Prostate gland (tissue), 2 donors: ENCODE measurements at regions not wholly inside any gene's neighbourhood (a gene's known extent, or its start where the extent isn't known, plus 50 kb on each side); places are given as distances from the start of the nearest gene placed in this dataset.

Source experiments
- DNase-seq: peaks from one replicate; pipeline ENCODE4 v3.0.0-alpha.2; 2019; ENCODE audit warnings: low spot score
- H3K27ac ChIP-seq, 2 donors: fragments of 200-600 bp; sonication (generic); 2 replicates each; pipeline ENCODE4 v1.5.1; 2017 to 2019
- H3K27me3 ChIP-seq: fragments of 200-600 bp; sonication (generic); replicated peaks from 2 replicates; pipeline ENCODE4 v1.5.1; 2019; ENCODE audit not compliant: insufficient read depth
- H3K36me3 ChIP-seq, 2 donors: fragments of 200-600 bp; sonication (generic); 1 replicate in 1 of 2; 2 replicates in 1 of 2; pipeline versions ENCODE4 v1.5.1 to v1.8.1; 2017 to 2019
- H3K4me1 ChIP-seq: fragments of 200-600 bp; sonication (generic); replicated peaks from 2 replicates; pipeline ENCODE4 v1.5.1; 2019
- H3K4me3 ChIP-seq, 2 donors: fragments of 200-600 bp; sonication (generic); 2 replicates each; pipeline ENCODE4 v1.5.1; 2017 to 2019
- H3K9me3 ChIP-seq: fragments of 200-600 bp; sonication (generic); 2 replicates; pipeline ENCODE4 v1.5.1; 2017
- POLR2A ChIP-seq: fragments of 450-650 bp; IDR thresholded peaks from one replicate; pipeline ENCODE4 v1.6.1; 2016; ENCODE audit warnings: antibody characterized with exemption, mild to moderate bottlenecking
- POLR2AphosphoS5 ChIP-seq: sonication (generic); formaldehyde crosslinking; IDR thresholded peaks from one replicate; pipeline ENCODE4 v1.6.1; 2017; ENCODE audit warnings: antibody characterized with exemption
- WGBS: methylation state at CpG from one replicate; pipeline ENCODE4 v1.1.5; 2018; 5-methylcytosine and 5-hydroxymethylcytosine counted together
- intact Hi-C: fragments of 100-400 bp; cut with DNase I; formaldehyde crosslinking; loops from one replicate; pipeline ENCODE4 v1.14.2; 2022
- TF ChIP-seq, protein P1 (sequence below), 4 experiments: fragments of 200-600 bp in 2 of 4; fragments of 450-650 bp in 2 of 4; sonication (generic) in 2 of 4; IDR thresholded peaks; 1 replicate in 3 of 4; 2 replicates in 1 of 4; pipeline ENCODE4 v1.5.1; 2016 to 2019; ENCODE audit warnings: antibody characterized with exemption in 4 of 4, mild to moderate bottlenecking in 2 of 4, moderate library complexity in 2 of 4

DNA sequence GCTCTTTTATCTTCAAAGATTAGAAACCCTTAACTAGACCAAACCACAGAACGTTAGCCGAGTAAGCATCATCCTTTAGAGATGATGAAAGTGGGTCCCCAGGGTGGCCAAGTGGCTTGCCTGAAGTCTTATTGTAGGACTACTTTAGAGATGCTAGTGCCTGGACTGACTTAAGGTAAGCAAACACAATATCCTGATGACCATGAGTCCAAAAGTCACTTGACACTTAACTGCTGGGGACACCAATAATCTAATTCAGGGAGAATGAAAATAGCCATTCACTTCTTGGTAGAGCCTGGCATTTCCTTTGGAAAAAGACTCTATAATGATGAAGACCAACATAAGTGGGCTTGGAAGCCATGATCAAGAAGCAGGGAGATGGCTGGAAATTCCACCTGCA lies 225.3 kb upstream of the IRF2BP2 start:
- no peak overlapping the region for H3K27ac ChIP-seq
- H3K4me3 ChIP-seq: no peak overlapping the region
- no peaks in the 10 kb centered on the region for H3K4me1 ChIP-seq
- H3K27me3 ChIP-seq: no peaks in the 10 kb centered on the region
- 95% methylated on average over 2 of the region's 2 CpGs for WGBS
- no peaks in the 10 kb centered on the region for H3K9me3 ChIP-seq
- DNase-seq: no peak
- no peak for TF ChIP-seq POLR2AphosphoS5
- TF ChIP-seq POLR2A: no peak
- TF ChIP-seq, protein P1, sequence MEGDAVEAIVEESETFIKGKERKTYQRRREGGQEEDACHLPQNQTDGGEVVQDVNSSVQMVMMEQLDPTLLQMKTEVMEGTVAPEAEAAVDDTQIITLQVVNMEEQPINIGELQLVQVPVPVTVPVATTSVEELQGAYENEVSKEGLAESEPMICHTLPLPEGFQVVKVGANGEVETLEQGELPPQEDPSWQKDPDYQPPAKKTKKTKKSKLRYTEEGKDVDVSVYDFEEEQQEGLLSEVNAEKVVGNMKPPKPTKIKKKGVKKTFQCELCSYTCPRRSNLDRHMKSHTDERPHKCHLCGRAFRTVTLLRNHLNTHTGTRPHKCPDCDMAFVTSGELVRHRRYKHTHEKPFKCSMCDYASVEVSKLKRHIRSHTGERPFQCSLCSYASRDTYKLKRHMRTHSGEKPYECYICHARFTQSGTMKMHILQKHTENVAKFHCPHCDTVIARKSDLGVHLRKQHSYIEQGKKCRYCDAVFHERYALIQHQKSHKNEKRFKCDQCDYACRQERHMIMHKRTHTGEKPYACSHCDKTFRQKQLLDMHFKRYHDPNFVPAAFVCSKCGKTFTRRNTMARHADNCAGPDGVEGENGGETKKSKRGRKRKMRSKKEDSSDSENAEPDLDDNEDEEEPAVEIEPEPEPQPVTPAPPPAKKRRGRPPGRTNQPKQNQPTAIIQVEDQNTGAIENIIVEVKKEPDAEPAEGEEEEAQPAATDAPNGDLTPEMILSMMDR (IDR thresholded peaks at IDR 0.05): no peak
- intact Hi-C loops: no loop called here
- no peaks in the 10 kb centered on the region for H3K36me3 ChIP-seq

- no peak for DNase-seq
- intact Hi-C loops: no loop called here
- H3K27ac ChIP-seq: no peak overlapping the region
- WGBS: 98% methylated on average over 4 of the region's 4 CpGs
- H3K27me3 ChIP-seq: no peaks in the 10 kb centered on the region
- no peaks in the 10 kb centered on the region for H3K4me1 ChIP-seq
- no peak overlapping the region for H3K4me3 ChIP-seq
- no peaks in the 10 kb centered on the region for H3K36me3 ChIP-seq
- no peaks in the 10 kb centered on the region for H3K9me3 ChIP-seq
- TF ChIP-seq, protein P1 (IDR thresholded peaks at IDR 0.05): no peak
- TF ChIP-seq POLR2A (no peak), POLR2AphosphoS5 (no peak)
Measured at GRCh38 chr1:234833646-234834045, 223.7 kb upstream of the IRF2BP2 start.

- Histone ChIP-seq H3K4me3 (no peak overlapping the region), H3K27ac (no peak overlapping the region), H3K9me3 (no peaks in the 10 kb centered on the region), H3K36me3 (no peaks in the 10 kb centered on the region), H3K27me3 (no peaks in the 10 kb centered on the region), H3K4me1 (no peaks in the 10 kb centered on the region)
- 96% methylated on average over 4 of the region's 4 CpGs for WGBS
- intact Hi-C loops: no loop called here
- no peak for DNase-seq
- TF ChIP-seq POLR2A: no peak
- TF ChIP-seq, protein P1 (IDR thresholded peaks at IDR 0.05): no peak
- no peak for TF ChIP-seq POLR2AphosphoS5
Measured at GRCh38 chr1:234833118-234833517, 223.1 kb upstream of the IRF2BP2 start.

DNA sequence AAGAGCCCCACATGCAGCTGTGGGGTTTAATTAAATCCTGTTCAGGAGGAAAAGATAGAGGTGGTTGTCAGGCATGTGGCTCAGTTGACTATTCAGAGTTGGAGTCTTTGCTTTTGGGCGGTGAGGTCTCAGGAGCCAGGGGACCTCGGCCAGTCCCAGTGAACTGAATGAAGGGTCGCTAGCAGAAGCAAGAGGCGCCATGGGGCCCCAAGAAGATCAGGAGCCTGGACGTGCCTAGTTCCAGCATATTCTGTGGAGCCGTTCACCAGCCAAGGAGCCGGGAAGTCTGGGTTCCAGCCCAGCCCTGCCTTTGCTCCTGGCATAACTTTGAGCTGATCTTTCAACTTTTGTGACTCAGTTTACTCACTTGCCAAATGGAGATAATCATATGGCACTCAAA lies 217.7 kb upstream of the IRF2BP2 start:
- no peak overlapping the region for H3K4me3 ChIP-seq
- H3K4me1 ChIP-seq: no peaks in the 10 kb centered on the region
- WGBS: 92% methylated on average over 7 of the region's 7 CpGs
- no peaks in the 10 kb centered on the region for H3K9me3 ChIP-seq
- no peak overlapping the region for H3K27ac ChIP-seq
- intact Hi-C loops: no loop called here
- H3K27me3 ChIP-seq: no peaks in the 10 kb centered on the region
- no peak for DNase-seq
- no peaks in the 10 kb centered on the region for H3K36me3 ChIP-seq
- TF ChIP-seq POLR2A (no peak), POLR2AphosphoS5 (no peak)
- TF ChIP-seq, protein P1 (IDR thresholded peaks at IDR 0.05): no peak

DNA sequence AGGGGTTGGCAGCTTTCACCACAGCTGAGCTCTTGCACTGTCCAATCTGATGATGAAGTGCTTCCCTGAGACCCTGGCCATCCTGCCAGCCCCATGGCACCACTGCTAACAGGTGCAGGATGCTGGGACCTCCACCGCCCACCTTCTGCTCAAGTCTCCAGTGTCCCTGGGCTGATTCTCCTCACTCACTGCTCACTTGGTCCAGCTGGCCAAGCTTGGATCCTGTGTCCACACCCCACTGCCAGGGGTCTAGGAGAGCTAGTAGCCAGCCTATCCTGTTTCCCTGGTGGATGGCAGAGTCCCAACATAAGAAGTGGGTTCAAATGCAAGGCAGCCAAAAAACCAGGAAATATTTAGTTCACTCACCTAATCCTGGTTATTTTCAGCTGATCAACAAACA lies 217.2 kb upstream of the IRF2BP2 start:
- Histone ChIP-seq H3K4me1 (no peaks in the 10 kb centered on the region), H3K9me3 (no peaks in the 10 kb centered on the region), H3K4me3 (no peak overlapping the region), H3K27ac (no peak overlapping the region), H3K27me3 (no peaks in the 10 kb centered on the region), H3K36me3 (no peaks in the 10 kb centered on the region)
- intact Hi-C loops: no loop called here
- TF ChIP-seq POLR2AphosphoS5: no peak
- no peak for TF ChIP-seq POLR2A
- TF ChIP-seq, protein P1 (IDR thresholded peaks at IDR 0.05): no peak
- no peak for DNase-seq
- 100% methylated on average over 1 of the region's 1 CpG for WGBS
